B cell (primary cell): ENCODE measurements at regions not wholly inside any gene's neighbourhood (a gene's known extent, or its start where the extent isn't known, plus 50 kb on each side); places are given as distances from the start of the nearest gene placed in this dataset.

ENCODE experiments used
- EZH2 ChIP-seq: IDR thresholded peaks from 2 replicates; pipeline ENCODE4 v1.6.1; 2012; ENCODE audit warnings: borderline replicate concordance, low read depth, mild to moderate bottlenecking, moderate library complexity, low read length; ENCODE audit not compliant: insufficient read depth, poor library complexity, severe bottlenecking
- TF ChIP-seq, protein P1 (sequence below): fragments of 200-600 bp; IDR thresholded peaks from one replicate; pipeline ENCODE4 v1.8.0; 2022; ENCODE audit warnings: antibody characterized with exemption, mild to moderate bottlenecking

GRCh38 chr4:163221467-163221866 lies 54.8 kb upstream of the NAF1 start:
- TF ChIP-seq, protein P1, sequence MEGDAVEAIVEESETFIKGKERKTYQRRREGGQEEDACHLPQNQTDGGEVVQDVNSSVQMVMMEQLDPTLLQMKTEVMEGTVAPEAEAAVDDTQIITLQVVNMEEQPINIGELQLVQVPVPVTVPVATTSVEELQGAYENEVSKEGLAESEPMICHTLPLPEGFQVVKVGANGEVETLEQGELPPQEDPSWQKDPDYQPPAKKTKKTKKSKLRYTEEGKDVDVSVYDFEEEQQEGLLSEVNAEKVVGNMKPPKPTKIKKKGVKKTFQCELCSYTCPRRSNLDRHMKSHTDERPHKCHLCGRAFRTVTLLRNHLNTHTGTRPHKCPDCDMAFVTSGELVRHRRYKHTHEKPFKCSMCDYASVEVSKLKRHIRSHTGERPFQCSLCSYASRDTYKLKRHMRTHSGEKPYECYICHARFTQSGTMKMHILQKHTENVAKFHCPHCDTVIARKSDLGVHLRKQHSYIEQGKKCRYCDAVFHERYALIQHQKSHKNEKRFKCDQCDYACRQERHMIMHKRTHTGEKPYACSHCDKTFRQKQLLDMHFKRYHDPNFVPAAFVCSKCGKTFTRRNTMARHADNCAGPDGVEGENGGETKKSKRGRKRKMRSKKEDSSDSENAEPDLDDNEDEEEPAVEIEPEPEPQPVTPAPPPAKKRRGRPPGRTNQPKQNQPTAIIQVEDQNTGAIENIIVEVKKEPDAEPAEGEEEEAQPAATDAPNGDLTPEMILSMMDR = no peak
- TF ChIP-seq EZH2 = no peak
